SK-N-SH treated with all-trans-retinoic acid at 6 μM for 48 hours (cell line): ENCODE measurements at regions not wholly inside any gene's neighbourhood (a gene's known extent, or its start where the extent isn't known, plus 50 kb on each side); places are given as distances from the start of the nearest gene placed in this dataset.

ENCODE experiments used
- ARNTL ChIP-seq: fragments of 450-650 bp; formaldehyde crosslinking; IDR thresholded peaks from 2 replicates; pipeline ENCODE4 v1.5.0; 2020; ENCODE audit warnings: low read depth, mild to moderate bottlenecking, moderate library complexity, borderline replicate concordance
- BACH2 ChIP-seq: fragments of 250-450 bp; sonication (Bioruptor Pico); IDR thresholded peaks from 2 replicates; pipeline ENCODE4 v1.9.0; 2021; ENCODE audit warnings: mild to moderate bottlenecking, borderline replicate concordance
- CSDC2 ChIP-seq: fragments of 250-450 bp; sonication (Bioruptor Pico); IDR thresholded peaks from 2 replicates; pipeline ENCODE4 v1.5.0; 2020; ENCODE audit warnings: mild to moderate bottlenecking, moderate library complexity
- ESRRG ChIP-seq: fragments of 250-450 bp; sonication (Bioruptor Pico); IDR thresholded peaks from 2 replicates; pipeline ENCODE4 v1.6.1; 2021; ENCODE audit warnings: mild to moderate bottlenecking
- POU6F1 ChIP-seq: fragments of 250-450 bp; sonication (Bioruptor Pico); IDR thresholded peaks from 2 replicates; pipeline ENCODE4 v1.8.0; 2021; ENCODE audit warnings: low read depth, mild to moderate bottlenecking, moderate library complexity, borderline replicate concordance
- TOX ChIP-seq: fragments of 250-450 bp; sonication (Bioruptor Pico); IDR thresholded peaks from 2 replicates; pipeline ENCODE4 v1.8.0; 2021; ENCODE audit warnings: mild to moderate bottlenecking, moderate library complexity, borderline replicate concordance
- ZC3H10 ChIP-seq: fragments of 250-450 bp; sonication (Bioruptor Pico); IDR thresholded peaks from 2 replicates; pipeline ENCODE4 v1.5.1; 2021; ENCODE audit warnings: mild to moderate bottlenecking, moderate library complexity
- ZFP3 ChIP-seq: fragments of 250-450 bp; sonication (Bioruptor Pico); IDR thresholded peaks from 2 replicates; pipeline ENCODE4 v1.5.0; 2020; ENCODE audit warnings: mild to moderate bottlenecking, moderate library complexity
- ZFP30 ChIP-seq: fragments of 450-650 bp; formaldehyde crosslinking; IDR thresholded peaks from 2 replicates; pipeline ENCODE4 v1.5.0; 2022; ENCODE audit warnings: mild to moderate bottlenecking, moderate library complexity
- ZNF70 ChIP-seq: fragments of 450-650 bp; formaldehyde crosslinking; IDR thresholded peaks from 2 replicates; pipeline ENCODE4 v1.5.0; 2020; ENCODE audit warnings: mild to moderate bottlenecking, moderate library complexity
- ZNF8 ChIP-seq: fragments of 450-650 bp; formaldehyde crosslinking; IDR thresholded peaks from 2 replicates; pipeline ENCODE4 v1.5.0; 2020; ENCODE audit warnings: mild to moderate bottlenecking, moderate library complexity
- TF ChIP-seq, protein P1 (sequence below): fragments of 250-450 bp; sonication (Bioruptor Pico); IDR thresholded peaks from 2 replicates; pipeline ENCODE4 v1.5.1; 2020; ENCODE audit warnings: low read depth, mild to moderate bottlenecking, moderate library complexity
- TF ChIP-seq, protein P2 (sequence below): fragments of 250-450 bp; sonication (Bioruptor Pico); IDR thresholded peaks from 2 replicates; pipeline ENCODE4 v1.8.0; 2020; ENCODE audit warnings: mild to moderate bottlenecking, moderate library complexity, borderline replicate concordance
- TF ChIP-seq, protein P3 (sequence below): fragments of 250-450 bp; sonication (Bioruptor Pico); IDR thresholded peaks from 2 replicates; pipeline ENCODE4 v1.5.0; 2020; ENCODE audit warnings: mild to moderate bottlenecking, moderate library complexity

DNA sequence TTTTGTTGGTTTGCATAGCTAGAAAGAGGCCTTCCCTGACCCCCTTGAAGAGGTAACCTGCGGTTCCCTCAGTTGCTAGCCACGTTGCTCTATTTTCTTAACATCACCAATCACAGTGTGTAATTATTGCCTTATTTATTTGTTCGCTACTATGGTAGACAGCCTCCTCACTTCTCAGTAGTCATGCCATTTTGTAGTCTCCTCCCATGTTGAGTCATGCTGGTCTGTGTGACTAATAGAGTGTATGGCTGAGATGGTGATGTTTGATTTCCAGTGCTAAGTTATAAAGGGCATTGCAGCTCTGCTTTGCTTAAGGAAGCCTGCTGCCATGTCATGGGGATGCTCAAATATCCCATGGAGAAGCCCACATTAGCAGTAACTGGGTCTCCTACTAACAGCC is 236.6 kb upstream of the CHD6 start:
- no peak for TF ChIP-seq ZFP3 (CRISPR knock-in tag)
- TF ChIP-seq POU6F1, result no peak
- no peak for TF ChIP-seq ZFP30
- TF ChIP-seq TOX (CRISPR knock-in tag), result no peak
- TF ChIP-seq, protein P1, sequence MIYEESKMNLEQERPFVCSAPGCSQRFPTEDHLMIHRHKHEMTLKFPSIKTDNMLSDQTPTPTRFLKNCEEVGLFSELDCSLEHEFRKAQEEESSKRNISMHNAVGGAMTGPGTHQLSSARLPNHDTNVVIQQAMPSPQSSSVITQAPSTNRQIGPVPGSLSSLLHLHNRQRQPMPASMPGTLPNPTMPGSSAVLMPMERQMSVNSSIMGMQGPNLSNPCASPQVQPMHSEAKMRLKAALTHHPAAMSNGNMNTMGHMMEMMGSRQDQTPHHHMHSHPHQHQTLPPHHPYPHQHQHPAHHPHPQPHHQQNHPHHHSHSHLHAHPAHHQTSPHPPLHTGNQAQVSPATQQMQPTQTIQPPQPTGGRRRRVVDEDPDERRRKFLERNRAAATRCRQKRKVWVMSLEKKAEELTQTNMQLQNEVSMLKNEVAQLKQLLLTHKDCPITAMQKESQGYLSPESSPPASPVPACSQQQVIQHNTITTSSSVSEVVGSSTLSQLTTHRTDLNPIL (CRISPR knock-in tag), result no peak
- no peak for TF ChIP-seq ESRRG (CRISPR knock-in tag)
- TF ChIP-seq ZC3H10, result no peak
- no peak for TF ChIP-seq BACH2 (CRISPR knock-in tag)
- no peak for TF ChIP-seq ARNTL
- no peak for TF ChIP-seq CSDC2
- TF ChIP-seq ZNF70, result no peak
- TF ChIP-seq, protein P2, sequence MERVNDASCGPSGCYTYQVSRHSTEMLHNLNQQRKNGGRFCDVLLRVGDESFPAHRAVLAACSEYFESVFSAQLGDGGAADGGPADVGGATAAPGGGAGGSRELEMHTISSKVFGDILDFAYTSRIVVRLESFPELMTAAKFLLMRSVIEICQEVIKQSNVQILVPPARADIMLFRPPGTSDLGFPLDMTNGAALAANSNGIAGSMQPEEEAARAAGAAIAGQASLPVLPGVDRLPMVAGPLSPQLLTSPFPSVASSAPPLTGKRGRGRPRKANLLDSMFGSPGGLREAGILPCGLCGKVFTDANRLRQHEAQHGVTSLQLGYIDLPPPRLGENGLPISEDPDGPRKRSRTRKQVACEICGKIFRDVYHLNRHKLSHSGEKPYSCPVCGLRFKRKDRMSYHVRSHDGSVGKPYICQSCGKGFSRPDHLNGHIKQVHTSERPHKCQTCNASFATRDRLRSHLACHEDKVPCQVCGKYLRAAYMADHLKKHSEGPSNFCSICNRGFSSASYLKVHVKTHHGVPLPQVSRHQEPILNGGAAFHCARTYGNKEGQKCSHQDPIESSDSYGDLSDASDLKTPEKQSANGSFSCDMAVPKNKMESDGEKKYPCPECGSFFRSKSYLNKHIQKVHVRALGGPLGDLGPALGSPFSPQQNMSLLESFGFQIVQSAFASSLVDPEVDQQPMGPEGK (CRISPR knock-in tag), result no peak
- TF ChIP-seq ZNF8 (CRISPR knock-in tag), result no peak
- TF ChIP-seq, protein P3, sequence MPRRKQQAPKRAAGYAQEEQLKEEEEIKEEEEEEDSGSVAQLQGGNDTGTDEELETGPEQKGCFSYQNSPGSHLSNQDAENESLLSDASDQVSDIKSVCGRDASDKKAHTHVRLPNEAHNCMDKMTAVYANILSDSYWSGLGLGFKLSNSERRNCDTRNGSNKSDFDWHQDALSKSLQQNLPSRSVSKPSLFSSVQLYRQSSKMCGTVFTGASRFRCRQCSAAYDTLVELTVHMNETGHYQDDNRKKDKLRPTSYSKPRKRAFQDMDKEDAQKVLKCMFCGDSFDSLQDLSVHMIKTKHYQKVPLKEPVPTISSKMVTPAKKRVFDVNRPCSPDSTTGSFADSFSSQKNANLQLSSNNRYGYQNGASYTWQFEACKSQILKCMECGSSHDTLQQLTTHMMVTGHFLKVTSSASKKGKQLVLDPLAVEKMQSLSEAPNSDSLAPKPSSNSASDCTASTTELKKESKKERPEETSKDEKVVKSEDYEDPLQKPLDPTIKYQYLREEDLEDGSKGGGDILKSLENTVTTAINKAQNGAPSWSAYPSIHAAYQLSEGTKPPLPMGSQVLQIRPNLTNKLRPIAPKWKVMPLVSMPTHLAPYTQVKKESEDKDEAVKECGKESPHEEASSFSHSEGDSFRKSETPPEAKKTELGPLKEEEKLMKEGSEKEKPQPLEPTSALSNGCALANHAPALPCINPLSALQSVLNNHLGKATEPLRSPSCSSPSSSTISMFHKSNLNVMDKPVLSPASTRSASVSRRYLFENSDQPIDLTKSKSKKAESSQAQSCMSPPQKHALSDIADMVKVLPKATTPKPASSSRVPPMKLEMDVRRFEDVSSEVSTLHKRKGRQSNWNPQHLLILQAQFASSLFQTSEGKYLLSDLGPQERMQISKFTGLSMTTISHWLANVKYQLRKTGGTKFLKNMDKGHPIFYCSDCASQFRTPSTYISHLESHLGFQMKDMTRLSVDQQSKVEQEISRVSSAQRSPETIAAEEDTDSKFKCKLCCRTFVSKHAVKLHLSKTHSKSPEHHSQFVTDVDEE (CRISPR knock-in tag), result no peak
